NCI-H2227 (cell line): ENCODE measurements at regions not wholly inside any gene's neighbourhood (a gene's known extent, or its start where the extent isn't known, plus 50 kb on each side); places are given as distances from the start of the nearest gene placed in this dataset.
"Not testable (repeated sequence)": the region's sequence is repeated elsewhere in the genome, so short reads cannot be mapped to it uniquely, and the experiment has no call there.

Experiments
- DNase-seq: peaks from one replicate; lab custom pipeline; 2025; ENCODE audit not compliant: unreplicated experiment; lab: John Stamatoyannopoulos, UW

GRCh38 chr2:173463846-173464245, 109.2 kb downstream of the CDCA7 start:
- DNase-seq: no peak

- DNase-seq: no peak
These were observed 113.1 kb downstream of the CDCA7 start for GRCh38 chr2:173467751-173468150.

- DNase-seq: no peak
These were observed 113.7 kb downstream of the CDCA7 start for GRCh38 chr2:173468266-173468793.

GRCh38 chr2:173472112-173472511, 117.4 kb downstream of the CDCA7 start:
- no peak for DNase-seq

GRCh38 chr2:173483137-173483536, 128.5 kb downstream of the CDCA7 start:
- no peak for DNase-seq

GRCh38 chr2:173488861-173489260, 134.2 kb downstream of the CDCA7 start:
- no peak for DNase-seq

- no peak for DNase-seq
These were observed 136.7 kb downstream of the CDCA7 start for GRCh38 chr2:173491418-173491817.

GRCh38 chr2:173493874-173494273, 139.2 kb downstream of the CDCA7 start:
- no peak for DNase-seq

GRCh38 chr2:173496746-173497145, 142.1 kb downstream of the CDCA7 start:
- DNase-seq: no peak

- DNase-seq: no peak
These were observed 146.3 kb downstream of the CDCA7 start for GRCh38 chr2:173500953-173501352.

- DNase-seq: no peak
These were observed 147.6 kb downstream of the CDCA7 start for GRCh38 chr2:173502296-173502695.

GRCh38 chr2:173511357-173511756, 156.7 kb downstream of the CDCA7 start:
- DNase-seq: no peak

- no peak for DNase-seq
These were observed 157.3 kb downstream of the CDCA7 start for GRCh38 chr2:173511942-173512341.

- no peak for DNase-seq
These were observed 158.5 kb downstream of the CDCA7 start for GRCh38 chr2:173513107-173513727.

- DNase-seq: peak; percentile 70
These were observed 166.2 kb downstream of the CDCA7 start for GRCh38 chr2:173520918-173521317.

- DNase-seq: no peak
These were observed 166.9 kb downstream of the CDCA7 start for GRCh38 chr2:173521450-173522192.

- DNase-seq: no peak
These were observed 168.8 kb downstream of the CDCA7 start for GRCh38 chr2:173523497-173523896.

GRCh38 chr2:173524256-173524955, 169.7 kb downstream of the CDCA7 start:
- no peak for DNase-seq

GRCh38 chr2:173532732-173533531, 178.3 kb downstream of the CDCA7 start:
- not testable (repeated sequence) for DNase-seq

- DNase-seq: no peak
These were observed 183.0 kb downstream of the CDCA7 start for GRCh38 chr2:173537694-173538093.

- DNase-seq: no peak
These were observed 184.9 kb downstream of the CDCA7 start for GRCh38 chr2:173539615-173540014.
